Activated CD4-positive, alpha-beta T cell treated with anti-CD3 and anti-CD28 coated beads for 4 hours (primary cell): ENCODE measurements at regions not wholly inside any gene's neighbourhood (a gene's known extent, or its start where the extent isn't known, plus 50 kb on each side); places are given as distances from the start of the nearest gene placed in this dataset.
"Not testable (repeated sequence)": the region's sequence is repeated elsewhere in the genome, so short reads cannot be mapped to it uniquely, and the experiment has no call there.

Source experiments
- DNase-seq, 2 donors: peaks; one replicate each; pipeline ENCODE4 v3.0.0-alpha.2; 2020

GRCh38 chr4:153929675-153930074, 140.8 kb upstream of the SFRP2 start:
- no peak for DNase-seq

- DNase-seq = no peak
Observed at GRCh38 chr4:153927451-153927850, 138.6 kb upstream of the SFRP2 start.

- no peak for DNase-seq
Observed at GRCh38 chr4:153922148-153922547, 133.3 kb upstream of the SFRP2 start.

- DNase-seq = no peak
Observed at GRCh38 chr4:153919667-153920066, 130.8 kb upstream of the SFRP2 start.

GRCh38 chr4:153916273-153916755, 127.4 kb upstream of the SFRP2 start:
- DNase-seq = no peak

GRCh38 chr4:153912301-153912700, 123.4 kb upstream of the SFRP2 start:
- DNase-seq = no peak

- no peak for DNase-seq
Observed at GRCh38 chr4:153909672-153910071, 120.8 kb upstream of the SFRP2 start.

GRCh38 chr4:153906231-153906630, 117.3 kb upstream of the SFRP2 start:
- DNase-seq = no peak

- DNase-seq = no peak
Observed at GRCh38 chr4:153905231-153905630, 116.3 kb upstream of the SFRP2 start.

- no peak for DNase-seq
Observed at GRCh38 chr4:153904011-153904410, 115.1 kb upstream of the SFRP2 start.

- no peak for DNase-seq
Observed at GRCh38 chr4:153901220-153901619, 112.3 kb upstream of the SFRP2 start.

- DNase-seq = no peak
Observed at GRCh38 chr4:153900426-153900825, 111.5 kb upstream of the SFRP2 start.

- no peak for DNase-seq
Observed at GRCh38 chr4:153890761-153891160, 101.9 kb upstream of the SFRP2 start.

- DNase-seq = no peak
Observed at GRCh38 chr4:153887217-153887616, 98.3 kb upstream of the SFRP2 start.

- DNase-seq = no peak
Observed at GRCh38 chr4:153884325-153884724, 95.4 kb upstream of the SFRP2 start.

- DNase-seq = no peak
Observed at GRCh38 chr4:153880983-153881382, 92.1 kb upstream of the SFRP2 start.

GRCh38 chr4:153877898-153878297, 89.0 kb upstream of the SFRP2 start:
- DNase-seq = no peak

GRCh38 chr4:153873741-153874140, 84.9 kb upstream of the SFRP2 start:
- DNase-seq = no peak

GRCh38 chr4:153866766-153867165, 77.9 kb upstream of the SFRP2 start:
- not testable (repeated sequence) for DNase-seq

- no peak for DNase-seq
Observed at GRCh38 chr4:153852501-153852900, 63.6 kb upstream of the SFRP2 start.

- DNase-seq = no peak
Observed at GRCh38 chr4:153850533-153851280, 61.8 kb upstream of the SFRP2 start.

- DNase-seq = no peak
Observed at GRCh38 chr4:153844144-153844543, 55.3 kb upstream of the SFRP2 start.
